GM23338 (cell line): ENCODE measurements at regions not wholly inside any gene's neighbourhood (a gene's known extent, or its start where the extent isn't known, plus 50 kb on each side); places are given as distances from the start of the nearest gene placed in this dataset.

Experiments
- ATAC-seq: fragments of 200-7000 bp; cut with Tn5 transposase; 3 replicates; pipeline ENCODE4 v1.9.1; 2020
- DNase-seq: peaks from one replicate; pipeline ENCODE4 v3.0.0-alpha.2; 2015; ENCODE audit warnings: low spot score
- H2AFZ ChIP-seq: fragments of 200-600 bp; sonication (generic); 2 replicates; pipeline ENCODE4 v1.8.0; 2016; ENCODE audit warnings: antibody characterized with exemption, mild to moderate bottlenecking, moderate library complexity
- H3F3A ChIP-seq: fragments of 200-600 bp; sonication (generic); replicated peaks from 2 replicates; pipeline ENCODE4 v1.8.0; 2017; ENCODE audit warnings: antibody characterized with exemption, mixed run types, low read depth
- H3K27ac ChIP-seq: fragments of 200-600 bp; sonication (generic); 2 replicates; pipeline ENCODE4 v1.6.1; 2016; ENCODE audit warnings: low read depth
- H3K27me3 ChIP-seq: fragments of 200-600 bp; sonication (generic); 2 replicates; pipeline ENCODE4 v1.8.0; 2016; ENCODE audit warnings: mild to moderate bottlenecking, mixed run types, moderate library complexity; ENCODE audit not compliant: insufficient read depth
- H3K36me3 ChIP-seq: fragments of 200-600 bp; sonication (generic); 2 replicates; pipeline ENCODE4 v1.8.0; 2016; ENCODE audit warnings: mild to moderate bottlenecking; ENCODE audit not compliant: insufficient read depth
- H3K4me1 ChIP-seq: fragments of 200-600 bp; sonication (generic); 2 replicates; pipeline ENCODE4 v1.8.0; 2016; ENCODE audit warnings: mild to moderate bottlenecking, moderate library complexity; ENCODE audit not compliant: insufficient read depth
- H3K4me2 ChIP-seq: fragments of 200-600 bp; sonication (generic); 2 replicates; pipeline ENCODE4 v1.7.1; 2017; ENCODE audit warnings: mixed run types
- H3K4me3 ChIP-seq: fragments of 200-600 bp; sonication (generic); 2 replicates; pipeline ENCODE4 v1.6.1; 2016; ENCODE audit warnings: mixed run types
- H3K79me2 ChIP-seq: fragments of 200-600 bp; sonication (generic); replicated peaks from 2 replicates; pipeline ENCODE4 v1.8.0; 2017; ENCODE audit warnings: mild to moderate bottlenecking; ENCODE audit not compliant: insufficient read depth
- H3K9me2 ChIP-seq: fragments of 200-600 bp; sonication (generic); 2 replicates; pipeline ENCODE4 v1.8.0; 2017; ENCODE audit not compliant: insufficient read depth
- H4K20me1 ChIP-seq: fragments of 200-600 bp; sonication (generic); replicated peaks from 2 replicates; pipeline ENCODE4 v1.8.0; 2017; ENCODE audit warnings: mild to moderate bottlenecking; ENCODE audit not compliant: insufficient read depth
- H3K27ac Mint-ChIP-seq: 2 replicates; pipeline ENCODE4 v1.8.0; 2020; ENCODE audit warnings: inconsistent platforms, mild to moderate bottlenecking, moderate library complexity, mixed read lengths
- H3K27me3 Mint-ChIP-seq: 3 replicates; pipeline ENCODE4 v1.8.0; 2022; ENCODE audit warnings: low read depth, mild to moderate bottlenecking, moderate library complexity, mixed read lengths, inconsistent platforms; ENCODE audit not compliant: insufficient read depth, poor library complexity
- H3K36me3 Mint-ChIP-seq: 3 replicates; pipeline ENCODE4 v1.8.0; 2021; ENCODE audit warnings: low read depth, mild to moderate bottlenecking, inconsistent platforms, moderate library complexity, mixed read lengths
- H3K4me1 Mint-ChIP-seq: 3 replicates; pipeline ENCODE4 v1.8.0; 2020; ENCODE audit warnings: mild to moderate bottlenecking, inconsistent platforms, mixed read lengths
- H3K4me3 Mint-ChIP-seq: 3 replicates; pipeline ENCODE4 v1.8.0; 2021; ENCODE audit warnings: moderate library complexity, mild to moderate bottlenecking, inconsistent platforms, mixed read lengths
- H3K9me3 Mint-ChIP-seq: 3 replicates; pipeline ENCODE4 v1.8.0; 2020; ENCODE audit warnings: moderate library complexity, mild to moderate bottlenecking, inconsistent platforms, mixed read lengths
- EZH2 ChIP-seq: fragments of 200-600 bp; sonication (generic); IDR thresholded peaks from one replicate; pipeline ENCODE4 v1.8.0; 2017; ENCODE audit warnings: antibody characterized with exemption, mild to moderate bottlenecking, low read depth; ENCODE audit not compliant: unreplicated experiment
- TF ChIP-seq, protein P1 (sequence below): fragments of 250-450 bp; sonication (Bioruptor Pico); IDR thresholded peaks from 2 replicates; pipeline ENCODE4 v1.5.0; 2020; ENCODE audit warnings: mild to moderate bottlenecking, moderate library complexity
- TF ChIP-seq, protein P2 (sequence below): IDR thresholded peaks from one replicate; pipeline ENCODE4 v1.6.1; 2018; ENCODE audit warnings: antibody characterized with exemption; ENCODE audit not compliant: unreplicated experiment
- TF ChIP-seq, protein P3 (sequence below): IDR thresholded peaks from 2 replicates; pipeline ENCODE4 v1.6.1; 2016; ENCODE audit warnings: antibody characterized with exemption

DNA sequence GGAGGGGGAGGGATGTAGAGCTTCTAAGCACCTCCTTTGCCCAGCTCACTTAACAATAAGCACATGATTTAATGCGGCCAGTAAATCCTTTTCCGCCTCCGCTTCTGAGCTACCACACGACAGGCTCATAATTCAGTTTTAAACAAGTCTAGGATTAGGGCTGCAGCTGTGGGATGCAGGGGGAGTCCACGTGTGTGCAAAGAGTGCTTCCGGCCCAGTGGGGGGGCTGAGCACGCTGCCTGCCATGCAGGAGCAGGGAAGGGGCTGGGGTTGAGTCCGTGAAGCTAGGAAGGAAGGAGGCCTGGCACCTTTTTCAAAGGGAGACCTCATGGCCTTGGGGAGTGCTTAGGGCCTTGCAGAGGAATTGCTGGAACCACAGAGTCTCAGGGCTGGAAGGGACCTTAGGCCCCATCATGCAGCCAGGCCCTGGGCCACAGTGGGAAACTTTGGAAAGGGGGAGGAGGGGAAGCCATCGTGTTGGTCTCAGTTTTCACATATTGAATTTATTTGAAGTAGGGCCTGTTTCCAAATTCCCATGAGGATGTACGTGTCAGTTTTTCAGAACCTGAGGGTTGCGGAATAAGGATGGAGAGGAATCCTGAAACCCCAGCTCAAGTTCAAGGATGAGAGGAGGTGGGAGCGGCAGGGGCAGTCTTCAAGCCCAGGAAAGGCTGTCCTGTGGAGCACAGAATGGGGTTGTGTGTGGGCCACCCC, 96.1 kb downstream of the VEGFA start:
- Mint-ChIP-seq H3K36me3 (no peaks in the 10 kb centered on the region), H3K4me3 (no peak overlapping the region), H3K4me1 (peaks cover 32% of the 10 kb centered on the region), H3K27me3 (peaks cover 20% of the 10 kb centered on the region), H3K27ac (no peak overlapping the region), H3K9me3 (no peaks in the 10 kb centered on the region)
- Histone ChIP-seq H3K9me2 (no peaks in the 10 kb centered on the region), H3K36me3 (no peaks in the 10 kb centered on the region), H3K4me1 (no peaks in the 10 kb centered on the region), H3F3A (no peaks in the 10 kb centered on the region), H3K4me3 (no peak overlapping the region), H3K27ac (no peak overlapping the region), H4K20me1 (no peaks in the 10 kb centered on the region), H3K4me2 (no peak overlapping the region), H2AFZ (peak overlapping the region; percentile 80; the same call in 1 of the 2 replicates), H3K79me2 (no peaks in the 10 kb centered on the region), H3K27me3 (no peaks in the 10 kb centered on the region)
- TF ChIP-seq, protein P1, sequence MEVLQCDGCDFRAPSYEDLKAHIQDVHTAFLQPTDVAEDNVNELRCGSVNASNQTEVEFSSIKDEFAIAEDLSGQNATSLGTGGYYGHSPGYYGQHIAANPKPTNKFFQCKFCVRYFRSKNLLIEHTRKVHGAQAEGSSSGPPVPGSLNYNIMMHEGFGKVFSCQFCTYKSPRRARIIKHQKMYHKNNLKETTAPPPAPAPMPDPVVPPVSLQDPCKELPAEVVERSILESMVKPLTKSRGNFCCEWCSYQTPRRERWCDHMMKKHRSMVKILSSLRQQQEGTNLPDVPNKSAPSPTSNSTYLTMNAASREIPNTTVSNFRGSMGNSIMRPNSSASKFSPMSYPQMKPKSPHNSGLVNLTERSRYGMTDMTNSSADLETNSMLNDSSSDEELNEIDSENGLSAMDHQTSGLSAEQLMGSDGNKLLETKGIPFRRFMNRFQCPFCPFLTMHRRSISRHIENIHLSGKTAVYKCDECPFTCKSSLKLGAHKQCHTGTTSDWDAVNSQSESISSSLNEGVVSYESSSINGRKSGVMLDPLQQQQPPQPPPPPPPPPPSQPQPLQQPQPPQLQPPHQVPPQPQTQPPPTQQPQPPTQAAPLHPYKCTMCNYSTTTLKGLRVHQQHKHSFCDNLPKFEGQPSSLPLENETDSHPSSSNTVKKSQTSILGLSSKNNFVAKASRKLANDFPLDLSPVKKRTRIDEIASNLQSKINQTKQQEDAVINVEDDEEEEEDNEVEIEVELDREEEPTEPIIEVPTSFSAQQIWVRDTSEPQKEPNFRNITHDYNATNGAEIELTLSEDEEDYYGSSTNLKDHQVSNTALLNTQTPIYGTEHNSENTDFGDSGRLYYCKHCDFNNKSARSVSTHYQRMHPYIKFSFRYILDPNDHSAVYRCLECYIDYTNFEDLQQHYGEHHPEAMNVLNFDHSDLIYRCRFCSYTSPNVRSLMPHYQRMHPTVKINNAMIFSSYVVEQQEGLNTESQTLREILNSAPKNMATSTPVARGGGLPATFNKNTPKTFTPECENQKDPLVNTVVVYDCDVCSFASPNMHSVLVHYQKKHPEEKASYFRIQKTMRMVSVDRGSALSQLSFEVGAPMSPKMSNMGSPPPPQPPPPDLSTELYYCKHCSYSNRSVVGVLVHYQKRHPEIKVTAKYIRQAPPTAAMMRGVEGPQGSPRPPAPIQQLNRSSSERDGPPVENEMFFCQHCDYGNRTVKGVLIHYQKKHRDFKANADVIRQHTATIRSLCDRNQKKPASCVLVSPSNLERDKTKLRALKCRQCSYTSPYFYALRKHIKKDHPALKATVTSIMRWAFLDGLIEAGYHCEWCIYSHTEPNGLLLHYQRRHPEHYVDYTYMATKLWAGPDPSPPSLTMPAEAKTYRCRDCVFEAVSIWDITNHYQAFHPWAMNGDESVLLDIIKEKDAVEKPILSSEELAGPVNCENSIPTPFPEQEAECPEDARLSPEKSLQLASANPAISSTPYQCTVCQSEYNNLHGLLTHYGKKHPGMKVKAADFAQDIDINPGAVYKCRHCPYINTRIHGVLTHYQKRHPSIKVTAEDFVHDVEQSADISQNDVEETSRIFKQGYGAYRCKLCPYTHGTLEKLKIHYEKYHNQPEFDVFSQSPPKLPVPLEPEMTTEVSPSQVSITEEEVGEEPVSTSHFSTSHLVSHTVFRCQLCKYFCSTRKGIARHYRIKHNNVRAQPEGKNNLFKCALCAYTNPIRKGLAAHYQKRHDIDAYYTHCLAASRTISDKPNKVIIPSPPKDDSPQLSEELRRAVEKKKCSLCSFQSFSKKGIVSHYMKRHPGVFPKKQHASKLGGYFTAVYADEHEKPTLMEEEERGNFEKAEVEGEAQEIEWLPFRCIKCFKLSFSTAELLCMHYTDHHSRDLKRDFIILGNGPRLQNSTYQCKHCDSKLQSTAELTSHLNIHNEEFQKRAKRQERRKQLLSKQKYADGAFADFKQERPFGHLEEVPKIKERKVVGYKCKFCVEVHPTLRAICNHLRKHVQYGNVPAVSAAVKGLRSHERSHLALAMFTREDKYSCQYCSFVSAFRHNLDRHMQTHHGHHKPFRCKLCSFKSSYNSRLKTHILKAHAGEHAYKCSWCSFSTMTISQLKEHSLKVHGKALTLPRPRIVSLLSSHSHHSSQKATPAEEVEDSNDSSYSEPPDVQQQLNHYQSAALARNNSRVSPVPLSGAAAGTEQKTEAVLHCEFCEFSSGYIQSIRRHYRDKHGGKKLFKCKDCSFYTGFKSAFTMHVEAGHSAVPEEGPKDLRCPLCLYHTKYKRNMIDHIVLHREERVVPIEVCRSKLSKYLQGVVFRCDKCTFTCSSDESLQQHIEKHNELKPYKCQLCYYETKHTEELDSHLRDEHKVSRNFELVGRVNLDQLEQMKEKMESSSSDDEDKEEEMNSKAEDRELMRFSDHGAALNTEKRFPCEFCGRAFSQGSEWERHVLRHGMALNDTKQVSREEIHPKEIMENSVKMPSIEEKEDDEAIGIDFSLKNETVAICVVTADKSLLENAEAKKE (CRISPR knock-in tag) = no peak
- TF ChIP-seq, protein P2, sequence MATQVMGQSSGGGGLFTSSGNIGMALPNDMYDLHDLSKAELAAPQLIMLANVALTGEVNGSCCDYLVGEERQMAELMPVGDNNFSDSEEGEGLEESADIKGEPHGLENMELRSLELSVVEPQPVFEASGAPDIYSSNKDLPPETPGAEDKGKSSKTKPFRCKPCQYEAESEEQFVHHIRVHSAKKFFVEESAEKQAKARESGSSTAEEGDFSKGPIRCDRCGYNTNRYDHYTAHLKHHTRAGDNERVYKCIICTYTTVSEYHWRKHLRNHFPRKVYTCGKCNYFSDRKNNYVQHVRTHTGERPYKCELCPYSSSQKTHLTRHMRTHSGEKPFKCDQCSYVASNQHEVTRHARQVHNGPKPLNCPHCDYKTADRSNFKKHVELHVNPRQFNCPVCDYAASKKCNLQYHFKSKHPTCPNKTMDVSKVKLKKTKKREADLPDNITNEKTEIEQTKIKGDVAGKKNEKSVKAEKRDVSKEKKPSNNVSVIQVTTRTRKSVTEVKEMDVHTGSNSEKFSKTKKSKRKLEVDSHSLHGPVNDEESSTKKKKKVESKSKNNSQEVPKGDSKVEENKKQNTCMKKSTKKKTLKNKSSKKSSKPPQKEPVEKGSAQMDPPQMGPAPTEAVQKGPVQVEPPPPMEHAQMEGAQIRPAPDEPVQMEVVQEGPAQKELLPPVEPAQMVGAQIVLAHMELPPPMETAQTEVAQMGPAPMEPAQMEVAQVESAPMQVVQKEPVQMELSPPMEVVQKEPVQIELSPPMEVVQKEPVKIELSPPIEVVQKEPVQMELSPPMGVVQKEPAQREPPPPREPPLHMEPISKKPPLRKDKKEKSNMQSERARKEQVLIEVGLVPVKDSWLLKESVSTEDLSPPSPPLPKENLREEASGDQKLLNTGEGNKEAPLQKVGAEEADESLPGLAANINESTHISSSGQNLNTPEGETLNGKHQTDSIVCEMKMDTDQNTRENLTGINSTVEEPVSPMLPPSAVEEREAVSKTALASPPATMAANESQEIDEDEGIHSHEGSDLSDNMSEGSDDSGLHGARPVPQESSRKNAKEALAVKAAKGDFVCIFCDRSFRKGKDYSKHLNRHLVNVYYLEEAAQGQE = no peak
- TF ChIP-seq, protein P3, sequence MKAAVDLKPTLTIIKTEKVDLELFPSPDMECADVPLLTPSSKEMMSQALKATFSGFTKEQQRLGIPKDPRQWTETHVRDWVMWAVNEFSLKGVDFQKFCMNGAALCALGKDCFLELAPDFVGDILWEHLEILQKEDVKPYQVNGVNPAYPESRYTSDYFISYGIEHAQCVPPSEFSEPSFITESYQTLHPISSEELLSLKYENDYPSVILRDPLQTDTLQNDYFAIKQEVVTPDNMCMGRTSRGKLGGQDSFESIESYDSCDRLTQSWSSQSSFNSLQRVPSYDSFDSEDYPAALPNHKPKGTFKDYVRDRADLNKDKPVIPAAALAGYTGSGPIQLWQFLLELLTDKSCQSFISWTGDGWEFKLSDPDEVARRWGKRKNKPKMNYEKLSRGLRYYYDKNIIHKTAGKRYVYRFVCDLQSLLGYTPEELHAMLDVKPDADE = no peak
- no peak for TF ChIP-seq EZH2
- DNase-seq (no peak), ATAC-seq (no peak)
